Stomach (tissue), 4 donors: ENCODE measurements at regions not wholly inside any gene's neighbourhood (a gene's known extent, or its start where the extent isn't known, plus 50 kb on each side); places are given as distances from the start of the nearest gene placed in this dataset.
"Not testable (repeated sequence)": the region's sequence is repeated elsewhere in the genome, so short reads cannot be mapped to it uniquely, and the experiment has no call there.

Experiments
- POLR2A ChIP-seq, 4 donors: fragments of 450-650 bp; IDR thresholded peaks; one replicate each; pipeline ENCODE4 v1.6.1; 2016; ENCODE audit warnings: antibody characterized with exemption in 4 of 4, control low read depth in 2 of 4, mild to moderate bottlenecking in 1 of 4, moderate library complexity in 1 of 4
- POLR2AphosphoS5 ChIP-seq, 3 donors: sonication (generic); formaldehyde crosslinking; IDR thresholded peaks; one replicate each; pipeline ENCODE4 v1.6.1; 2016; ENCODE audit warnings: antibody characterized with exemption in 3 of 3
- TF ChIP-seq, protein P1 (sequence below), 7 experiments: fragments of 450-650 bp in 4 of 7; fragments of 200-600 bp in 3 of 7; sonication (generic) in 3 of 7; IDR thresholded peaks; one replicate each; pipeline ENCODE4 v1.5.1; 2016 to 2019; ENCODE audit warnings: antibody characterized with exemption in 7 of 7, control low read depth in 2 of 7, mild to moderate bottlenecking in 1 of 7

DNA sequence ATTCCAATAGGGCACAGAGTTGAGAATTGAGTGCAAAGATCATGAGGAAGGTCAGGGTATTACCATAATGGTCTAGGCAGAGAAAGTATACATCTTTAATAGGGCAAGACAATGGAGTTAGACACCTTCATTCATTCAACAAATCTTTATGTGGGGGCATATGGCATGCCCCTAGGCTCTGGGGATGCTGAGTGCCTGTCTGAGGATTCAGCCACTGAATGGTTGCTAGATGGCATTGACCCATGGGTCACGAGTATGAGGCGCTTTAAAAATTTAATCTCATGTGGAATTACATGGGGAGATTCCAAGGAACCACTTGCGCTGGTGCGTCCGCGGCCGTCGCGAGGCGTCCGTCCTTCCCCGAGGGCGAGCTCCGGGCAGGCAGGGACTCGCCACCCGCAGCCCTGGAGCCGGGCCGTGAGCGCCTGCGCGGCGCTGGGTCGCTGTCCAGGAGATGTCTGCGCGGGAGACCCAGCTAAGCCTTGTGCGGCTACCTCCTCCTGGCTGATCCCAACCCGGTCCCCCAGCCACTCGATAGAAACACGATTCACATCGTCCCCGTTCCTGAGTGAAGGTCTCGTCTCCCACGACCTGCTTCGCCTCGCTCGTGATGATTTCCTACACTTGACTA lies 152.1 kb upstream of the ZNF322 start:
- TF ChIP-seq, protein P1, sequence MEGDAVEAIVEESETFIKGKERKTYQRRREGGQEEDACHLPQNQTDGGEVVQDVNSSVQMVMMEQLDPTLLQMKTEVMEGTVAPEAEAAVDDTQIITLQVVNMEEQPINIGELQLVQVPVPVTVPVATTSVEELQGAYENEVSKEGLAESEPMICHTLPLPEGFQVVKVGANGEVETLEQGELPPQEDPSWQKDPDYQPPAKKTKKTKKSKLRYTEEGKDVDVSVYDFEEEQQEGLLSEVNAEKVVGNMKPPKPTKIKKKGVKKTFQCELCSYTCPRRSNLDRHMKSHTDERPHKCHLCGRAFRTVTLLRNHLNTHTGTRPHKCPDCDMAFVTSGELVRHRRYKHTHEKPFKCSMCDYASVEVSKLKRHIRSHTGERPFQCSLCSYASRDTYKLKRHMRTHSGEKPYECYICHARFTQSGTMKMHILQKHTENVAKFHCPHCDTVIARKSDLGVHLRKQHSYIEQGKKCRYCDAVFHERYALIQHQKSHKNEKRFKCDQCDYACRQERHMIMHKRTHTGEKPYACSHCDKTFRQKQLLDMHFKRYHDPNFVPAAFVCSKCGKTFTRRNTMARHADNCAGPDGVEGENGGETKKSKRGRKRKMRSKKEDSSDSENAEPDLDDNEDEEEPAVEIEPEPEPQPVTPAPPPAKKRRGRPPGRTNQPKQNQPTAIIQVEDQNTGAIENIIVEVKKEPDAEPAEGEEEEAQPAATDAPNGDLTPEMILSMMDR (IDR thresholded peaks at IDR 0.05) = not testable (repeated sequence)
- not testable (repeated sequence) for TF ChIP-seq POLR2A, POLR2AphosphoS5 (IDR thresholded peaks at IDR 0.05)
